Heart left ventricle (tissue), 13 donors: ENCODE measurements at regions not wholly inside any gene's neighbourhood (a gene's known extent, or its start where the extent isn't known, plus 50 kb on each side); places are given as distances from the start of the nearest gene placed in this dataset.

ENCODE experiments used
- POLR2A ChIP-seq, 2 donors: fragments of 450-650 bp; IDR thresholded peaks; one replicate each; pipeline ENCODE4 v1.6.1; 2017; ENCODE audit warnings: antibody characterized with exemption in 2 of 2, mild to moderate bottlenecking in 2 of 2, moderate library complexity in 2 of 2
- TF ChIP-seq, protein P1 (sequence below), 12 donors: fragments of 200-600 bp; sonication (generic) in 4 of 12; IDR thresholded peaks; one replicate each; pipeline versions ENCODE4 v1.5.0 to v1.8.0; 2018 to 2022; ENCODE audit warnings: antibody characterized with exemption in 12 of 12, mild to moderate bottlenecking in 5 of 12
- donor health status: ischemic (EF 13 %, LVEDD 7.1; RV severe dilation, severe dysfunction).
- donor health status: DM: no; HTN: yes; CAD: no.
- donor health status: DM: no; HTN: no; CAD: no.
- donor health status: ischemic (EF 25% LVEDD 6.9; RV normal size, moderate dysfunction).
- donor health status: ischemic (EF 25% LVEDD 5.7; RV mildly dilated, moderate dysfunction).
- donor health status: ischemic (EF 35%, LVEDD 5.7; RV mildly dilated, moderate dysfunction).
- donor health status: nonischemic (EF 11% LVEDD 7.7; RV severe dilation, severe dysfunction).
- donor health status: DM: yes; HTN: yes; CAD: no.
- donor health status: PGD.
- donor health status: ischemic (EF 29% LVEDD 5.4; RV normal size, mild dysfunction).
- donor health status: nonischemic (EF 23%, LVEDD 6.1; RV moderate dilation, normal function).

DNA sequence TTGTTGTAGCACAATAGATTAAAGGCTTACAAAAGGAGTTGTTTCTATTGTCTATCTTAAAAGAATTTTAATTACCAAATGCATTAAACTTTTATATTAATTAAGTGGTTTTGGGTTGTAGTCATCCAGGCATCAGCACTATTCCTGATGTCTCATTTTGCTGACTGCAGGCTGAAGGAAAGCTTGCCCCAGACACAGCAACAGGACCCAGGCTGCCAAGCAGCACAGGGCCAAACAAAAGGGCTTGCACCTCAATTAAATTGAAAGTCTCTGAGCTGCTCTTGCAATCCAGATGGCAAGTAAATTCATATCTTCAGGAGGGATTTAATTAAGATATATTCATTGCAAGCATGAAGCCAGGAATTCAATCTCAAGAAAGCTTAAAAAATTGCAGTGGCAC, 80.7 kb upstream of the CHODL start:
- TF ChIP-seq, protein P1, sequence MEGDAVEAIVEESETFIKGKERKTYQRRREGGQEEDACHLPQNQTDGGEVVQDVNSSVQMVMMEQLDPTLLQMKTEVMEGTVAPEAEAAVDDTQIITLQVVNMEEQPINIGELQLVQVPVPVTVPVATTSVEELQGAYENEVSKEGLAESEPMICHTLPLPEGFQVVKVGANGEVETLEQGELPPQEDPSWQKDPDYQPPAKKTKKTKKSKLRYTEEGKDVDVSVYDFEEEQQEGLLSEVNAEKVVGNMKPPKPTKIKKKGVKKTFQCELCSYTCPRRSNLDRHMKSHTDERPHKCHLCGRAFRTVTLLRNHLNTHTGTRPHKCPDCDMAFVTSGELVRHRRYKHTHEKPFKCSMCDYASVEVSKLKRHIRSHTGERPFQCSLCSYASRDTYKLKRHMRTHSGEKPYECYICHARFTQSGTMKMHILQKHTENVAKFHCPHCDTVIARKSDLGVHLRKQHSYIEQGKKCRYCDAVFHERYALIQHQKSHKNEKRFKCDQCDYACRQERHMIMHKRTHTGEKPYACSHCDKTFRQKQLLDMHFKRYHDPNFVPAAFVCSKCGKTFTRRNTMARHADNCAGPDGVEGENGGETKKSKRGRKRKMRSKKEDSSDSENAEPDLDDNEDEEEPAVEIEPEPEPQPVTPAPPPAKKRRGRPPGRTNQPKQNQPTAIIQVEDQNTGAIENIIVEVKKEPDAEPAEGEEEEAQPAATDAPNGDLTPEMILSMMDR (IDR thresholded peaks at IDR 0.05), result no peak
- TF ChIP-seq POLR2A (IDR thresholded peaks at IDR 0.05), result no peak
